Fibroblast of the conjunctiva (primary cell): ENCODE measurements at regions not wholly inside any gene's neighbourhood (a gene's known extent, or its start where the extent isn't known, plus 50 kb on each side); places are given as distances from the start of the nearest gene placed in this dataset.

ENCODE experiments used
- DNase-seq: peaks from one replicate; pipeline ENCODE4 v3.0.0-alpha.2; 2010; ENCODE audit warnings: low read depth

GRCh38 chr5:133797167-133797566, 171.3 kb downstream of the C5orf15 start:
- DNase-seq, result no peak

DNA sequence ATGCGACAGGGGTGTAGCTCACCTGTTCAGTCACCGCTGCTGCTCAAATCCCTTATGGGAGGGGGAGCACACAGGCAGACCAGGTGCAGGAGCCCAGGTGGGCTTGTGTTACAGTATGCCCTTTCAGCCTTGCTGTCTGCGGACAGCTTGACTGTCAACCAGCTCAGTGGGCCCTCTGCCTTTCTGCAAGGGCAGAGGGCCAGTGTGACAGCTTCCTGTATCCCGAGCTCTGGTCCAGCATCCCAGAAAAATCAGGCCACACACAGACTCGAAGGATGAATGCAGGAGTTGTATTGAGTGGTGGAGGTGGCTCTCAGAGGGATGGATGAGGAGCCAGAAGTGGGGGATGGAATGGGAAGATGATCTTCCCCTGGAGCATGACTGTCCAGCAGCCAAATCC, 172.2 kb downstream of the C5orf15 start:
- DNase-seq, result no peak

DNA sequence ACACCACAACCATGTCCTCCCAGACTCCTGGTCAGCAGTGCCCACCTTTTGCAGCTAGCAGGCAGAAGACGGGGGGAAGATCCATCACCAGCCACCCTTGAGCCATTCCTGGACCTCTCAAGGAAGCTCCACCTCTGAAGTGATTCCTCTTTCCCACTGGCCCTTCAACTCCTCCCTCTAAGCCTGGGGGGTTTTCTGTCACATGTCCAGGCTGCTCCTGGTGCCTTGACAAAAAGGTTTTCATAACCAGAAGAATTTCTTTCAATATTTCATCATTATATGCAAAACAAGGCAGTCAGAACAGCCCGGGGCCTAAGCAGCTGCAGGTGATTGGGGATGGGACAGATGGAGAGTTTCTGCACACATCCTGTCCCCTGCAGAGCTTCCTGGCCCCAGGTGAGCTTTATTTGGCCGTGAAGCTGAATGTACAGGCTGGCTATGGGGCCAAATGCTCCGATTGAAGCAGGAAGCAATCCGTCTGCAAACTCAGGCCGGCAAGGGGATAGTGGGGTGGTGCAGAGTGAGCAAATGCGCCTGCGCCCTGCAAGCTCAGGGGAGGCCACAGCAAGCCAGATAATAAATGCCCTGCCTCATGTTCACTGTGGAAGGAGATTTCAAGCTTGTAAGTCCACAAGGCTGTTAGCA, 173.5 kb downstream of the C5orf15 start:
- no peak for DNase-seq

DNA sequence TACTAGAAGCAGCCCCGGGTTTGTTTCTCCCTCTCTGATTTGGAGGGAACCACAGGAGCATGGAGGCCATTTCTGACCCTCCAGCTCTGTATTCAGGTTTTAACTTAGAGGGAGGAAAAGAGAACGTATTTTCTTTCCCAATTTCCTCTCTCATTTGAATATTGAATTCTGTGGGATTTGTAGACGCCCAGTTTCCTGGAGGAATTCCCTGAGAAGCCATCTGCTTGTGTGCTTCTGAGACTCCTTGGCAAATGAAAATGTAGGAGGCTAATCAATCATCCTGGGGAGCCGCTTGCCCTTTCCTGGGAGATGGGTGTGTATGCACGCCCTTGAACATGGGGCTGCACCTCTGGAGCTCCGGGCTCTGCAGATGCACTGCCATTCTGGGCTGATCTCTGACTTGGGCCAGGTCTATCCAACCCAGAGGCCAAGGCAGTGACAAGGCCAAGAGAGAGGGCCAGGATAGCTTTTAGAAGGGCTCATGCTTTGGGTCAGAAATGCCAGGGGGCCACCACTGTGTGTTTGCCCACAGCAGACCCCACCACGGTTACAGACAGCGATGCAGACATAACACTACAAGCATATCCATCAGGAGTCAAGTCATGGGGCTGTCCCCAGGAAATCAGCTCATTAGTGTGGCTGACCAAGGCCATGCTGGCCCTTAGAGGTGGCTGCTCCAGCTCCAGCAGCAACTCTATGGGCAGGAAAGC, 174.5 kb downstream of the C5orf15 start:
- no peak for DNase-seq

- DNase-seq, result no peak
Measured at GRCh38 chr5:133792655-133793054, 175.8 kb downstream of the C5orf15 start.

- DNase-seq, result no peak
Measured at GRCh38 chr5:133792024-133792423, 176.4 kb downstream of the C5orf15 start.

DNA sequence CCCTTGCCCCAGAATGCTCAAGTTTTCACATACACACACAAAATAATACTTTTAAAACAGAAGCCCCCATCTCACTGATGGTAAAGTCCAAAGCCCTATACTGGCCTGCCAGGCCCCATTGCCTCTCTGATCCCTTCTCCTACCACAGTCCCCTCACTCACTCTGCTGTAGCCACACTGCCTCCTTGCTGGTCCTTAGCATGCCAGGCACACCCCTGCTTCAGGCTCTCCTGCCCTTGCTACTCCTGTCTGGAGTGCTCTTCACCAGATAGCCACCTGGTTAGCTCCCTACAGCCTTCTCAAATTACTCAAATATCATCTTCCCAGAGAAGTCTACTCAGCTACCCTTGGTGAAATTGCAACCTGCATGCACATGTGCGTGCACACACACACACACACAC, 177.5 kb downstream of the C5orf15 start:
- no peak for DNase-seq

- no peak for DNase-seq
Measured at GRCh38 chr5:133789428-133789827, 177.1 kb upstream of the FSTL4 start.

- no peak for DNase-seq
Measured at GRCh38 chr5:133788121-133788520, 175.8 kb upstream of the FSTL4 start.

- DNase-seq, result no peak
Measured at GRCh38 chr5:133786420-133786819, 174.1 kb upstream of the FSTL4 start.

GRCh38 chr5:133785182-133785581, 172.8 kb upstream of the FSTL4 start:
- no peak for DNase-seq

GRCh38 chr5:133783481-133783880, 171.1 kb upstream of the FSTL4 start:
- DNase-seq, result no peak

DNA sequence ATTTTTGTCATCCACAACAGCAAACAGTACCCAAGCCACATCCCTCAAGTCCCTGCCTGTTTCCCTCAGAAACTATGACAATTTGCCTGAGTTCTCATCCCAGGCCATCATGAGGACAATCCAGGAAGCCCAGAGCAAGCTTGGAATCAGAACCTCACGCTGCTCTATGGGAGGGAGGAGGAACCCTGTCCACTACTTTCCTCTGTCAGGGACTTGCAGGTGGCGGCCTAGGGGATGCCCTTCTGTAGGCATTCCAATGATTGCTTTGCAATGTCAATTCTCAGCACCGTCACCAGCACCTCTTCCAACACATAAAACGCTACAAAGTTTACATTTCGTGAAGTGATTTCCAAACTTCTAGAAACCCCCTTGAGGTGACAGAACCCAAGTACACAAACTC, 170.4 kb upstream of the FSTL4 start:
- DNase-seq, result no peak

DNA sequence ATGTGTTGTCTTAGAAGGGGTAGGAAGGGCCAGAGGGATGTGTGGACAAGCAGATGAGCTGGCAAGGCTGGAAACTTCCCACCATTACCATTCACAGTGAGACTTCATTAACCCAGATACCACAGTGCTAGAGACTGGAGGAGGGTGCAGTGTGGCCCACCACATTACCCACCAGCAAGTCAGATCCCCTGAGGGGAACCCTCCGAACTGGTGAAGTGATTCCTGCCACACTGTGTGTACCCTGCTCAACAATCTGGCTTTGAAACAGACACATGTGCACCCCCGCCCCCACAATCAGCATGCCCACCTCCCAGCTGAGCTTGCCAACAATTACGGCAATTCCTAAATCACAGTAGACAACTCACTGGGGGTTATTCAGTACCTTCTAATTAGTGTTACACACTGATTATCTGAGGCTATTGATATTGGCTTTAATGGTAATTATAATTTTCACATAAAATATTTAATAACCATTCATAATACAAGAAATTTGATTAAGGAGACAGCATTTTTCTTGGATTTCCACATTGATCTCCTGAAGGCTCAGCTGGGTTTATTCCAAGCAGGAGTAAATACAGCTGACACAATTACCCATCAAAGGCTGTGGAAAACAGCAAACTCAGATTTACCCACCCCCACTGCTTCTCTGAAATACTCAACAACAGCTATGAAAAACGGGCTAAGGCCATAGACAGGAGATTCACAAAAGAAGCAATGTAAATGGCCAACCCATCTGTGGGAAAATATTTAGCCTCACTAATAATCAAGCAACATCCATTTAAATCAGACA, 169.3 kb upstream of the FSTL4 start:
- no peak for DNase-seq

DNA sequence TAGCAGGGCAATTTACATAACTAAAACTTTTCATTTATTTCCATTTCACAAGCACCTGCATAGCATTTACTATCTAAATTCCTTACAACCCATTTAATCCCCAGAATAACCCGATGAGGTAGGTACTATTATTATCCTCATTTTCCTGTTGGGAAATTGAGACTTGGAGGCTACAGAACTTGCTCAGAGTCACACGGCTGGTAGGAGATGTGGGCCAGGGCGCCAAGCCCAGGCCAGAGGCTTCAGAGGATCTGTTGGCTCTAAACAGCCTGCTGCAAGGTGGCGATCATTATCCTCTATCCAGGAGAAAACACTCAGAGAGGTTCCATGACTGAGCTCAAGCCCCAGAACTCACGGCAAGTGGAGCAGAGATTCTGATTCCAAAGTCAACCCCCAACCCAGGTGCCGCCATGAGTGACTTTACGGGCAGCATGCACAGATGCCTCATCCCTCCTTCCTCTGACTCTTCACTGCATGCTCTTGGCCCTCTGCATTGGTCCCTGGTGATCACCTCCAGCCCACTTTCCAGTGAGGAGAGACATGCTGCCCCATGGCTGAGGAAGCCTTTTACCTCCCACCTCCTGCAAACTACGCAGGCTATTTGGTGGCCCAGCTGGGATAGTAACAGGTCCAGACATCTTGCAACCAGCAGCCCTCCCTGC, 168.4 kb upstream of the FSTL4 start:
- DNase-seq, result no peak

- DNase-seq, result no peak
Measured at GRCh38 chr5:133779828-133780475, 167.6 kb upstream of the FSTL4 start.

DNA sequence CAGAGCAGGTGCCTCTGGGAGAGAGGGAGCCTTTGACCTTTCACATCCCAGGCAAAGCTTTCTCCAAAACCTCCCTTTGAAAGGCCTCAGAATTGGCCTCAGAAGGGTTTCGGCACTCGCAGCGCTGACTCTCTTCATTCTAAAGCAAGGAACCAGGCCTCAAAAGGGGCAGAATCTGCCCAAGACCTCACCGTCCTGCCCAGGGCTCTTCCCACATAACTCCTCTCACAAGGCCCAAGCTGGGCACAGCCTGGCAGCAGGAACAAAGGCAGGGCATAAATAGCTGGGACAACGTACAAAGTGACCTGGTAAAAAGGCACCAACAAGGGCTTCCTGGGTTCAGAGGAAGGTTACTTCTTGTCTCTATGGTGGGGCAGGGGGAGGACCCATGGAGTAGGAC, 166.3 kb upstream of the FSTL4 start:
- DNase-seq, result no peak

- DNase-seq, result no peak
Measured at GRCh38 chr5:133777951-133778350, 165.6 kb upstream of the FSTL4 start.

DNA sequence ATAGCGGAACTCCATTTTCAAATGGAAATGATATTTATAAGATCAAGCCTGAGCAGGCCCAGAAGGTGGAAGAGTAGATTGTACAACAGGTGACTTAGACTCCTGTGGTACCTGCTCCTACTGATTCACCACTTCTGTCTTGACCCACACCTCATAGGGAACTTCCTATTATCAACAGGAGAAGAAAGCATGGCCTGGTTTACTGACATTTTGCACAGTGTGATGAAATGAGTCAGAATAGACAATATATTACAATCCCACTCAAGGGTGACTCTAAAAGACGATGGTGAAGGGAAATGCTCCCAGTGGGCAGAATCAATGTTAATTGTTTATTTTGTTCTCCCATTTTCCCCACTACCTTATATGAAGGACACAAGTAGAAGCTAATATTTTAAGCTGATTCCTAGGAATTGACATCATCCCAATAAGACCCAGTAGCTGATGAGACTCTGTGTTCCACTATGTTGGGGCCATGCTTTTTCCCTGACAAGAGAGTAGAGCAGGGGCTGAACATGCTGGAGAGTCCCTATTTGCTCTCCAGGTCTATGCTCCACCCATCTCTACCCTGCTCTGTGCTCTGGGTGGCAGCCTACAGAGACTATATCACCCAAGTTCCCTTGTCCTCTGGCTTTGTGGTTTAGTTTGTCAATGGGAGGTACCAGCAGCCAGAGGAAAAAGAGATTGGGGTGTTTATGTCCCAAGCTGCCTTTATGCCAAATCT, 163.4 kb upstream of the FSTL4 start:
- no peak for DNase-seq

GRCh38 chr5:133773247-133774202, 161.2 kb upstream of the FSTL4 start:
- no peak for DNase-seq
